DND-41 (cell line): ENCODE measurements at regions not wholly inside any gene's neighbourhood (a gene's known extent, or its start where the extent isn't known, plus 50 kb on each side); places are given as distances from the start of the nearest gene placed in this dataset.

Experiments used
- ATAC-seq: fragments of 200-7000 bp; cut with Tn5 transposase; 3 replicates; pipeline ENCODE4 v1.9.1; 2021; ENCODE audit warnings: low read depth; ENCODE audit not compliant: insufficient read depth
- DNase-seq: peaks from one replicate; pipeline ENCODE4 v3.0.0-alpha.2; 2020
- H2AFZ ChIP-seq: 2 replicates; pipeline ENCODE4 v1.6.0; 2012; ENCODE audit warnings: low read depth, low read length
- H3K27ac ChIP-seq: 2 replicates; pipeline ENCODE4 v1.5.1; 2012; ENCODE audit warnings: low read length, inconsistent platforms
- H3K27me3 ChIP-seq: fragments of 200-600 bp; sonication (generic); 2 replicates; pipeline ENCODE4 v1.6.0; 2012; ENCODE audit warnings: low read length, mild to moderate bottlenecking, inconsistent platforms; ENCODE audit not compliant: insufficient read depth, poor library complexity
- H3K36me3 ChIP-seq: 2 replicates; pipeline ENCODE4 v1.5.1; 2012; ENCODE audit warnings: low read length, inconsistent platforms; ENCODE audit not compliant: insufficient read depth
- H3K4me1 ChIP-seq: 2 replicates; pipeline ENCODE4 v1.5.1; 2012; ENCODE audit warnings: mild to moderate bottlenecking, low read length; ENCODE audit not compliant: insufficient read depth
- H3K4me2 ChIP-seq: 2 replicates; pipeline ENCODE4 v1.6.0; 2012; ENCODE audit warnings: mild to moderate bottlenecking, moderate library complexity, low read length, inconsistent platforms; ENCODE audit not compliant: insufficient read depth
- H3K4me3 ChIP-seq, 2 experiments: fragments of 200-600 bp in 1 of 2; shearing (Covaris generic) in 1 of 2; 2 replicates each; pipeline ENCODE4 v1.5.1; 2012 to 2016; ENCODE audit warnings: inconsistent platforms in 2 of 2, low read length in 2 of 2, mild to moderate bottlenecking in 2 of 2, low read depth in 1 of 2, moderate library complexity in 1 of 2
- H3K79me2 ChIP-seq: 2 replicates; pipeline ENCODE4 v1.6.0; 2012; ENCODE audit warnings: low read length, inconsistent platforms; ENCODE audit not compliant: insufficient read depth
- H3K9ac ChIP-seq: 2 replicates; pipeline ENCODE4 v1.6.0; 2012; ENCODE audit warnings: low read depth, mild to moderate bottlenecking, inconsistent platforms, low read length, moderate library complexity
- H3K9me3 ChIP-seq: 2 replicates; pipeline ENCODE4 v1.5.1; 2012; ENCODE audit warnings: low read length, moderate library complexity, mild to moderate bottlenecking, inconsistent platforms; ENCODE audit not compliant: insufficient read depth, severe bottlenecking
- H4K20me1 ChIP-seq: 2 replicates; pipeline ENCODE4 v1.6.0; 2012; ENCODE audit warnings: low read length; ENCODE audit not compliant: insufficient read depth
- CTCF ChIP-seq: IDR thresholded peaks from 2 replicates; pipeline ENCODE4 v1.5.1; 2012; ENCODE audit warnings: borderline replicate concordance, low read length, moderate library complexity, mild to moderate bottlenecking; ENCODE audit not compliant: poor library complexity, severe bottlenecking; ENCODE audit errors: extremely low read depth
- EZH2 ChIP-seq: IDR thresholded peaks from 3 replicates; pipeline ENCODE4 v1.6.1; 2012; ENCODE audit warnings: borderline replicate concordance, low read depth, mild to moderate bottlenecking, moderate library complexity, low read length, inconsistent platforms; ENCODE audit not compliant: severe bottlenecking

- no peaks in the 10 kb centered on the region for H3K27me3 ChIP-seq
- peaks cover 6% of the 10 kb centered on the region; the same call in 1 of the 2 replicates for H3K4me1 ChIP-seq
- DNase-seq (no peak), ATAC-seq (no peak)
- H3K79me2 ChIP-seq = no peaks in the 10 kb centered on the region
- no peak overlapping the region for H3K4me2 ChIP-seq
- TF ChIP-seq CTCF (no peak), EZH2 (no peak)
- H2AFZ ChIP-seq = no peak overlapping the region
- H3K4me3 ChIP-seq = no peak overlapping the region
- no peaks in the 10 kb centered on the region for H4K20me1 ChIP-seq
- no peaks in the 10 kb centered on the region for H3K36me3 ChIP-seq
- H3K27ac ChIP-seq = no peak overlapping the region
- H3K9ac ChIP-seq = no peak overlapping the region
- no peaks in the 10 kb centered on the region for H3K9me3 ChIP-seq
These were observed 79.1 kb upstream of the MAFB start for GRCh38 chr20:40768105-40768504.

GRCh38 chr20:40769677-40770285 is 80.7 kb upstream of the MAFB start:
- Histone ChIP-seq H3K9me3 (no peaks in the 10 kb centered on the region), H3K27ac (no peak overlapping the region), H4K20me1 (no peaks in the 10 kb centered on the region), H3K4me3 (no peak overlapping the region), H3K36me3 (no peaks in the 10 kb centered on the region), H3K4me1 (peaks cover 6% of the 10 kb centered on the region; the same call in 1 of the 2 replicates), H3K27me3 (no peaks in the 10 kb centered on the region), H3K4me2 (no peak overlapping the region), H3K9ac (no peak overlapping the region), H3K79me2 (no peaks in the 10 kb centered on the region), H2AFZ (no peak overlapping the region)
- ATAC-seq (no peak), DNase-seq (no peak)
- TF ChIP-seq EZH2 = no peak
- TF ChIP-seq CTCF = no peak

GRCh38 chr20:40770564-40771307 is 81.7 kb upstream of the MAFB start:
- no peaks in the 10 kb centered on the region for H3K9me3 ChIP-seq
- DNase-seq = peak; percentile 19

More at GRCh38 chr20:40770564-40771307, 81.7 kb upstream of the MAFB start:
- Histone ChIP-seq H3K4me1 (peaks cover 5% of the 10 kb centered on the region; the same call in 1 of the 2 replicates), H3K79me2 (no peaks in the 10 kb centered on the region), H3K27me3 (no peaks in the 10 kb centered on the region), H3K4me2 (no peak overlapping the region), H3K27ac (no peak overlapping the region), H3K36me3 (no peaks in the 10 kb centered on the region), H4K20me1 (no peaks in the 10 kb centered on the region), H3K9ac (no peak overlapping the region), H2AFZ (no peak overlapping the region), H3K4me3 (no peak overlapping the region)
- no peak for TF ChIP-seq CTCF
- TF ChIP-seq EZH2 = no peak
- peak; percentile 36; the same call in 1 of the 3 replicates for ATAC-seq
